HUES48 (cell line): ENCODE measurements at regions not wholly inside any gene's neighbourhood (a gene's known extent, or its start where the extent isn't known, plus 50 kb on each side); places are given as distances from the start of the nearest gene placed in this dataset.

Experiments used
- H3K27ac ChIP-seq: one replicate; pipeline ENCODE4 v1.7.0; 2013; ENCODE audit warnings: low read depth, low read length, inconsistent platforms
- H3K27me3 ChIP-seq: 2 replicates; pipeline ENCODE4 v1.6.1; 2013; ENCODE audit warnings: mild to moderate bottlenecking, low read length; ENCODE audit not compliant: control insufficient read depth, insufficient read depth
- H3K36me3 ChIP-seq: 2 replicates; pipeline ENCODE4 v1.6.1; 2013; ENCODE audit warnings: low read length; ENCODE audit not compliant: control insufficient read depth, insufficient read depth
- H3K4me1 ChIP-seq: 2 replicates; pipeline ENCODE4 v1.6.1; 2013; ENCODE audit warnings: mild to moderate bottlenecking, low read length; ENCODE audit not compliant: control insufficient read depth, insufficient read depth
- H3K4me3 ChIP-seq: 2 replicates; pipeline ENCODE4 v1.5.1; 2013; ENCODE audit warnings: mild to moderate bottlenecking, low read depth, low read length
- H3K9ac ChIP-seq: 2 replicates; pipeline ENCODE4 v1.6.1; 2013; ENCODE audit warnings: mild to moderate bottlenecking, low read depth, low read length, moderate library complexity
- H3K9me3 ChIP-seq: 2 replicates; pipeline ENCODE4 v1.6.1; 2013; ENCODE audit warnings: low read length; ENCODE audit not compliant: control insufficient read depth, insufficient read depth

GRCh38 chr12:68405343-68405781 is 73.2 kb upstream of the MDM1 start:
- H3K27me3 ChIP-seq, result no peaks in the 10 kb centered on the region
- no peak overlapping the region for H3K9ac ChIP-seq
- H3K4me1 ChIP-seq, result 0 out of 2 replicates have a peak, but pooled peaks cover 8% of the 10 kb centered on the region
- H3K36me3 ChIP-seq, result no peaks in the 10 kb centered on the region
- H3K9me3 ChIP-seq, result no peaks in the 10 kb centered on the region
- H3K27ac ChIP-seq, result no peak overlapping the region
- H3K4me3 ChIP-seq, result no peak overlapping the region

GRCh38 chr12:68406134-68406576 is 74.0 kb upstream of the MDM1 start:
- no peak overlapping the region for H3K9ac ChIP-seq
- no peaks in the 10 kb centered on the region for H3K9me3 ChIP-seq
- H3K27ac ChIP-seq, result no peak overlapping the region
- no peaks in the 10 kb centered on the region for H3K27me3 ChIP-seq
- H3K4me3 ChIP-seq, result no peak overlapping the region
- H3K4me1 ChIP-seq, result 0 out of 2 replicates have a peak, but pooled peaks cover under 1% of the 10 kb centered on the region
- no peaks in the 10 kb centered on the region for H3K36me3 ChIP-seq

- Histone ChIP-seq H3K4me3 (no peak overlapping the region), H3K27me3 (no peaks in the 10 kb centered on the region), H3K36me3 (no peaks in the 10 kb centered on the region), H3K4me1 (no peaks in the 10 kb centered on the region), H3K9me3 (no peaks in the 10 kb centered on the region), H3K27ac (no peak overlapping the region), H3K9ac (no peak overlapping the region)
These were observed 74.7 kb upstream of the MDM1 start for GRCh38 chr12:68406911-68407310.

- Histone ChIP-seq H3K27me3 (no peaks in the 10 kb centered on the region), H3K9ac (no peak overlapping the region), H3K4me3 (no peak overlapping the region), H3K9me3 (no peaks in the 10 kb centered on the region), H3K36me3 (no peaks in the 10 kb centered on the region), H3K4me1 (no peaks in the 10 kb centered on the region), H3K27ac (no peak overlapping the region)
These were observed 78.0 kb upstream of the MDM1 start for GRCh38 chr12:68410018-68410660.

GRCh38 chr12:68411371-68411770 is 79.2 kb upstream of the MDM1 start:
- no peak overlapping the region for H3K27ac ChIP-seq
- no peaks in the 10 kb centered on the region for H3K9me3 ChIP-seq
- no peaks in the 10 kb centered on the region for H3K27me3 ChIP-seq
- H3K4me1 ChIP-seq, result no peaks in the 10 kb centered on the region
- H3K4me3 ChIP-seq, result no peak overlapping the region
- no peak overlapping the region for H3K9ac ChIP-seq
- H3K36me3 ChIP-seq, result no peaks in the 10 kb centered on the region

GRCh38 chr12:68414988-68415387 is 82.8 kb upstream of the MDM1 start:
- Histone ChIP-seq H3K36me3 (no peaks in the 10 kb centered on the region), H3K4me1 (no peaks in the 10 kb centered on the region), H3K9ac (no peak overlapping the region), H3K27ac (no peak overlapping the region), H3K9me3 (peaks cover 2% of the 10 kb centered on the region; the same call in 1 of the 2 replicates), H3K27me3 (no peaks in the 10 kb centered on the region), H3K4me3 (no peak overlapping the region)

- Histone ChIP-seq H3K9me3 (peaks cover 2% of the 10 kb centered on the region; the same call in 1 of the 2 replicates), H3K36me3 (no peaks in the 10 kb centered on the region), H3K27ac (no peak overlapping the region), H3K4me1 (no peaks in the 10 kb centered on the region), H3K27me3 (no peaks in the 10 kb centered on the region), H3K9ac (no peak overlapping the region), H3K4me3 (no peak overlapping the region)
These were observed 84.2 kb upstream of the MDM1 start for GRCh38 chr12:68416350-68416749.

GRCh38 chr12:68416826-68417225 is 84.7 kb upstream of the MDM1 start:
- Histone ChIP-seq H3K27ac (no peak overlapping the region), H3K27me3 (no peaks in the 10 kb centered on the region), H3K4me3 (no peak overlapping the region), H3K9me3 (peaks cover 2% of the 10 kb centered on the region; the same call in 1 of the 2 replicates), H3K36me3 (no peaks in the 10 kb centered on the region), H3K9ac (no peak overlapping the region), H3K4me1 (no peaks in the 10 kb centered on the region)

- Histone ChIP-seq H3K9me3 (peaks cover 2% of the 10 kb centered on the region; the same call in 1 of the 2 replicates), H3K4me3 (no peak overlapping the region), H3K27ac (no peak overlapping the region), H3K4me1 (no peaks in the 10 kb centered on the region), H3K9ac (no peak overlapping the region), H3K27me3 (no peaks in the 10 kb centered on the region), H3K36me3 (no peaks in the 10 kb centered on the region)
These were observed 85.9 kb upstream of the MDM1 start for GRCh38 chr12:68418137-68418460.

GRCh38 chr12:68420225-68421010 is 88.3 kb upstream of the MDM1 start:
- Histone ChIP-seq H3K4me3 (no peak overlapping the region), H3K36me3 (no peaks in the 10 kb centered on the region), H3K27ac (no peak overlapping the region), H3K4me1 (no peaks in the 10 kb centered on the region), H3K9me3 (peaks cover 2% of the 10 kb centered on the region; the same call in 1 of the 2 replicates), H3K27me3 (no peaks in the 10 kb centered on the region), H3K9ac (no peak overlapping the region)

GRCh38 chr12:68422159-68422558 is 90.0 kb upstream of the MDM1 start:
- Histone ChIP-seq H3K9me3 (peaks cover 2% of the 10 kb centered on the region; the same call in 1 of the 2 replicates), H3K27ac (no peak overlapping the region)

More at GRCh38 chr12:68422159-68422558, 90.0 kb upstream of the MDM1 start:
- Histone ChIP-seq H3K9ac (no peak overlapping the region), H3K4me3 (no peak overlapping the region), H3K4me1 (no peaks in the 10 kb centered on the region), H3K27me3 (no peaks in the 10 kb centered on the region), H3K36me3 (no peaks in the 10 kb centered on the region)
